ENCODE measurements at regions not wholly inside any gene's neighbourhood (a gene's known extent, or its start where the extent isn't known, plus 50 kb on each side); places are given as distances from the start of the nearest gene placed in this dataset.

DNA sequence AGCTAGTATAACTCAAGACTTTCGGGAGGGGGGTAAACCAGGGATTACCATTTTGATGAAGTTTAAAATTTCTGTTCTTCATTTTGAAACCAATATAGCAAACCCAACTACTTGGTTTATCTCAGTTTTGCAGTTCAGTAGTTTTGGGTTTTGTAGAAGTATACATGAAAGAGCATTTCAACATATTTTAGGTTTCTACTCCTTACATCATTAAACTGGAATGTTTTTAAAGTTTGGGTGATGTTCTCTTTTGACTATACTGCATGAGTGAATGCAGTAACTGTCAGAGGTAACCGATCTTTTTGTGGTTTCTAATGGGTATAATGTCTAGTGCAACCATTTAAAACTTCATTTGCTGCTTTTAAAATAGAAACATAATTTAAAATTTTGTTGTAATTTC lies 248.3 kb upstream of the MAD2L1 start:
- no peak for DNase-seq (ENCODE audit: low read depth, low spot score)

- DNase-seq (ENCODE audit: low read depth, low spot score), result no peak
These were observed 238.2 kb upstream of the MAD2L1 start for GRCh38 chr4:120304801-120305200.

DNA sequence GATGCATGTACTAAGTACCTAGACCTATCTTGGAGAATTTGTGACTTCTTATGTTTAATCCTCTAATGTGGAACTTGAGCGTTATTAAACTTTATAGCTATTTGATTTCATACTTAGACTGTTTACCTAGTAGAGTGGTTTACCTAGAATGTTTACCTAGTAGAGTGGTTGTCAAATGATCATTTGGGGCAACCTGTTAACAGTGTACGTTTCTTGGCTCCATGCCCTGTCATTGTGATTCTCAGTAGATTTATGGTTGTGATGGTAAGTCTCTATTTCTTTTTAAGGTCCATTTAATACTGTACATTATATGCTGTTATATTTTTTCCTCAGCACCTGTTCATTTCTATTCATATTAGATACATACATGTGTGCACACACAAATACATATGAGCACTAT lies 233.0 kb upstream of the MAD2L1 start:
- DNase-seq (ENCODE audit: low read depth, low spot score), result no peak

GRCh38 chr4:120293341-120293740 lies 226.7 kb upstream of the MAD2L1 start:
- DNase-seq (ENCODE audit: low read depth, low spot score), result no peak

DNA sequence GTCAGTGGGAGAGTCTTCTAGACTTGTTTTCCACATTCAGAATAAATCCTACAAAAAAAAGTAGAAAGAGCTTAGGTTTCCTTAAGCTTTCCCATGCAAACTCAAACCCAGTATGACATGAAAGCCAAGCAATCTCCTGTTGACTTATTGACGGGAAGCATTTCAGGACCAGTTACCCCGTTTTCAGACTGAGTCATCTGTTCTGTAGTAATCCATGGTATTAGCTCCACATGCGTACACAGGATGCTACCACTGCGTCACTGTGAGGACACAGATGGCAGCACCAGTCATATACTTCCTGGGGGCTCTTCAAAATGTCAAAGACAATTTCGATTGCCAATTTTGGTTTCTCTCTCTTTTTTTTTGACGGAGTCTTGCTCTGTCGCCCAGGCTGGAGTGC lies 224.9 kb upstream of the MAD2L1 start:
- no peak for DNase-seq (ENCODE audit: low read depth, low spot score)

DNA sequence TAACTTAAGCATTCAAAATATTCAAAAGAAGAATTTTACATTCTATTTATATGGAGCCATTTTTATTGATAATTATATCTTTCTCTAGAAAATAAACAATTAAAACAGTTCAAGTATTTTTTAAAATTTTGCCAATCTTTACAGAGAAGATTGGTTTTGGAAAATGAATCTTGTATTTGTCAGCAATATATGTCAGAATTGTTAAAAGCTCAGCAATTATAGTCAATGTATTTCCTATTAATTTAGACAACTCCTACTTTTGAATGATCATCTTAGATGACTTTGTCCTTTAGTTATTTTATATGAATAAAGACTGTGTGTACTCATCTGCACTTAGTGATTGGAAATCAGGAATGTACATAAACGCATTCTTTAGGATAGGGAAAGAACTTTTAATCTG lies 223.9 kb upstream of the MAD2L1 start:
- DNase-seq (ENCODE audit: low read depth, low spot score), result no peak

GRCh38 chr4:120286813-120287212 lies 220.2 kb upstream of the MAD2L1 start:
- DNase-seq (ENCODE audit: low read depth, low spot score), result no peak

GRCh38 chr4:120281581-120281980 lies 214.9 kb upstream of the MAD2L1 start:
- DNase-seq (ENCODE audit: low read depth, low spot score), result no peak

GRCh38 chr4:120277391-120277790 lies 210.7 kb upstream of the MAD2L1 start:
- DNase-seq (ENCODE audit: low read depth, low spot score), result no peak

DNA sequence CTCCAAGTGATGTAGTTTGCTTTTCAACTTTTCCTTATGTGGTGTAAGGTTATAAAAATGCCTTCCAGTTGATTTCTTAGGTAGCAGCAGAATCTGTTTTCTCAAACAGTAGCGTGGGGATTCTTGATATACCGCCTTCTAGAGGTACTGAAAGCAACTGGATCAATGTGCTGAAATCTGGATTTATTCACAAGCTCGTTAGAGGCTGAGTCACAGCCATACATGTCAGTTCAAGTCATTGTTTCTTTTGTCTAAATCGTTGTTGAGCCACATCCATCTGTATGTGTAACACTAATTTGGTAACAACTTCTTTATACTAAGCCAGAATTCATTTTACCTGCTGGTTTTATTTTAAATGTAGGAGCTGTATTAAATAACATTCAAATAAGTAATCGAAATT lies 200.0 kb upstream of the MAD2L1 start:
- DNase-seq (ENCODE audit: low read depth, low spot score), result no peak

GRCh38 chr4:120263618-120264017 lies 197.0 kb upstream of the MAD2L1 start:
- no peak for DNase-seq (ENCODE audit: low read depth, low spot score)

- DNase-seq (ENCODE audit: low read depth, low spot score), result no peak
These were observed 194.5 kb upstream of the MAD2L1 start for GRCh38 chr4:120261117-120261516.

GRCh38 chr4:120256112-120256775 lies 189.6 kb upstream of the MAD2L1 start:
- DNase-seq (ENCODE audit: low read depth, low spot score), result peak; percentile 5

GRCh38 chr4:120238277-120238973 lies 171.8 kb upstream of the MAD2L1 start:
- DNase-seq (ENCODE audit: low read depth, low spot score), result no peak

- DNase-seq (ENCODE audit: low read depth, low spot score), result no peak
These were observed 170.2 kb upstream of the MAD2L1 start for GRCh38 chr4:120236873-120237272.

DNA sequence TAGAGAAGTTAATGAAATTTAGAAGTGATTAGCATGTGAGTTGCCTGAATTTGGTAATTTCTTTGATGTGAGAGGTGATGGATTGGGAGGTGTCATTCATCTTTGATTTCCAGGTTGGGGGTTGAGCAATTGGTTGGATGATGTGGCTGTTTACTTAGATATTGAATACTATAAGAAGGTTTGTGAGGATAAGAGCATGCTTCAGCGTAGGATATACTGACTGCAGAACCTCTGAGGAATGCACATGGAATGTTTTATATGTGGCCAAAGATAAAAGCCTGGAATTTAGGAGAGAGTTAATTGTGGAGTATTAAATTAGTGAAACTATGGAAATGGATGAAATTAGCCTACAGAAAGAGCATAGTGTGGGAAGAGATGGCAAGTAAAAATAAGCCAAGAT lies 165.4 kb upstream of the MAD2L1 start:
- DNase-seq (ENCODE audit: low read depth, low spot score), result no peak

DNA sequence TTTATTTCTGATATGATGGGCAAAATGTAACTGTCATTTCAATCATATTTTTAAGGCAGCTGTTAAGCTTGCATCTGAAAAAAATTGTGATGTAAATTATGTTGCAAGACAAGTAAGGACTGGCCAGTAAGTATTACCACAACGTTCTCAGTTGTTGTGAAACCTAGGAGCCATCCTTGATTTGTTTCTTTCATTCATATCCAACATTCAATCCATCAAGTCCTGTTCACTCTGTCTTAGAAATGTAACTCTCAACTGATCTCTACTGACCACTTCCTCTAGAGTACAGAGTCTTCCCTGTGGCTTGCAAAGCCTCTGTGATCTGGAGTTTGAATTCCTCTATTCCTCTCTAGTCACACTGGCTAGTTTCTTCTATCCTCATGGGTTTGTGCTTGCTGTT lies 161.4 kb upstream of the MAD2L1 start:
- no peak for DNase-seq (ENCODE audit: low read depth, low spot score)

- DNase-seq (ENCODE audit: low read depth, low spot score), result no peak
These were observed 160.9 kb upstream of the MAD2L1 start for GRCh38 chr4:120227554-120227953.

DNA sequence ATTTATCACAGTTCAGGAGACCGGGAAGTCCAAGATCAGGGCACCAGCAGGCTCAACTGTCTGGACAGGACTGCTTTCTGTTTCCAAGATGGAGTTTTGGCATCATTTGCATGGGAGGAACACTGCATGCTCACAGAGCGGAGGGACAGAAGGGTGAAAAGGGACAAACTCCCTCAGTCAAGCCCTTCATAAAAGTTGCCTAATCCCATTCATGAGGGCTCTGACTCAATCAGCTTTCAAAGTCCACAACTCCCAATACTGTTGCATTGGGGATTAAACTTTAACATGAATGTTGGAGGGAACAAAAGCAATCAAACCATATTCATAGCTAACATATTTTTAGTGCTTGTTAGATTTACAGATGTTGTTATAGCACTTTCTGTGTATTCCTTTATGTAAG lies 158.9 kb upstream of the MAD2L1 start:
- no peak for DNase-seq (ENCODE audit: low read depth, low spot score)

DNA sequence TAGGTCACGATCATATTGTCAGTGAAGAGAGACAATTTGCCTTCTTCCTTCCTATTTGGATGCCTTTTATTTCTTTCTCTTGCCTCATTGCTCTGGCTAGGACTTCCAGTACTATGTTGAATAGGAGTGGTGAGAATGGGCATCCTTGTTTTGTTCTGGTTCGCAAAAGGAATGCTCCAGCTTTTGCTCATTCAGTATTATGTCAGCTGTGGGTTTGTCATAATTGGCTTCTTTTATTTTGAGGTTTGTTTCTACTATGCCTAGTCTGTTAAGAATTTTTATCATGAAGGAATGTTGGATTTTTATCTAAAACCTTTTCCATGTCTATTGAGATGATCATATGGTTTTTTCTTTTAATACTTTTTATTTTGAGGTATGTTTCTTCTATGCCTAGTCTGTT lies 152.3 kb upstream of the MAD2L1 start:
- no peak for DNase-seq (ENCODE audit: low read depth, low spot score)

DNA sequence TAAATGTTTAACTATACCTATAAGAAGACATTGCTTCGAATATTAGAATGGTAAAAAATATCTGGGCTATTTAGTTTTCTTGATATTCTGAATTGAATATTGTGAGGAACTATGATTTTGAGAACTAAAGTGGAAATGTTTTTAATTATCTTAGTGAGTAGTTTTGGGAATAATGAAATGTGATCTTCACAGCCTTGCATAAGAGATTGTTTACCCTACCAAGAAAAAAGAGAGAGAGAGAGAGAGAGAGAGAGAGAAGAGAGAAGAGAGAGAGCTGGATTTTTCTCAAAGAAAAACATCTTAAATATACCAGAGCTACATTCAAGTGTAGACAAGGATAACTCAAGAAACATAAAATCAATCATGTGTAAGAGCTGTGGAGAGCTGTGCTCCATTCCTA lies 148.7 kb upstream of the MAD2L1 start:
- no peak for DNase-seq (ENCODE audit: low read depth, low spot score)

DNA sequence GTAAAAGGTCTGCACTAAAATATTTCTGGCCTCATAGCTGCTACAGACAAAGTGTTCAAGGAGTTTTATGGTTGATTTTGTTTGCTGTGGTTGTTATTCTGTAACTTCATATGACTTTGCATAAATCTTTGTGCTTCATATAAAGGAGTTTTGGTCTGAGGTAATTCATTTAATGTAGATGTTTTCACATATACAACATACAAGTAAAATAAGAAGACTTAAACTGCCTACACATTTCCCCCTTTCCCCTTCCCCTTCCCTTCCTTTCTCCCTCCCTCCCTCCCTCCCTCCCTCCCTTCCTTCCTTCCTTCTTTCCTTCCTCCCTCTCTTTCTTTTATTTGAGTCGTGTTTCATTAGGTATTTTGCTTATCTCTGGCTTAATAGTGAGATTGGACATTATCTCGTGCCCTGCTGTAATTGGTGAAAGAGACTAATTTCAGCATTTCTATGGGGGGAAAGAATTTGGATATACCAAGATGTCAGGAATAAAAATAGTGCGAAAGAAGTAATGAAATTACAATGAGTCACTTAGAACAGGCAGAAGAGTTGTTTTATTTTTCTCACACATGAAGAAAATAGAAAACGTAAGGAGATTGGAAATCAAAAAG lies 144.9 kb upstream of the MAD2L1 start:
- no peak for DNase-seq (ENCODE audit: low read depth, low spot score)

DNA sequence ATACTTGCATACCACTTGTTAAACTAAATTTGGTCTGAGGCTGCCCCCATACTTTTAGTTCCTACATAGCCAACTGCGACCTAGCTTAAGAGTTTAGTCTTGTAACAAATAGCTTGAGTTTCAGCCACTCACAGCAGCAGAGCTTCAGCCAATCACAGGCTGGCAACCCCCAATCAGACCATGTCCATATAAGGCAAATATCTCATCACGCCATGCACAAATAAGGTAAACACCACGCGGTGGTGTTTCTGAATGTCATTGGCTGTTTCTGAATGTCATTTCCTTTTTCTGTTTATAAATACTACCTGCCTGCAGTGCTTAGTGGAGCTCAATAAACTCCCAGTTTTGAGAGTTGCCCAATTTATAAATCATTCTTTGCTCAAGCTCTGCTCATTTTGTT lies 143.1 kb upstream of the MAD2L1 start:
- no peak for DNase-seq (ENCODE audit: low read depth, low spot score)

Data from iPS DF 19.7 (cell line).